CD8-positive, alpha-beta memory T cell (primary cell): ENCODE measurements at regions not wholly inside any gene's neighbourhood (a gene's known extent, or its start where the extent isn't known, plus 50 kb on each side); places are given as distances from the start of the nearest gene placed in this dataset.
A peak's percentile ranks its signal among the peaks of the same experiment; 100 is the strongest.
"Not testable (repeated sequence)": the region's sequence is repeated elsewhere in the genome, so short reads cannot be mapped to it uniquely, and the experiment has no call there.

ENCODE experiments used
- CTCF ChIA-PET: fragments of 350-600 bp; sonication (Branson Sonifier 250); formaldehyde crosslinking; loops from one replicate; lab custom pipeline; 2021; ENCODE audit warnings: antibody characterized with exemption; lab: Charles Lee
- POLR2A ChIA-PET: fragments of 350-600 bp; sonication (Branson Sonifier 250); formaldehyde crosslinking; loops from one replicate; lab custom pipeline; 2021; ENCODE audit warnings: antibody characterized with exemption; lab: Charles Lee
- DNase-seq, 5 donors: peaks; one replicate each; pipeline versions ENCODE4 v3.0.0 to v3.0.0-alpha.2; 2020 to 2022; ENCODE audit warnings: mixed read lengths in 1 of 5
- H3K27ac ChIP-seq: one replicate; pipeline ENCODE4 v1.7.0; 2013; ENCODE audit warnings: low read depth, mild to moderate bottlenecking, low read length, moderate library complexity
- H3K27me3 ChIP-seq: 2 replicates; pipeline ENCODE4 v1.7.0; 2013; ENCODE audit warnings: low read length, mild to moderate bottlenecking; ENCODE audit not compliant: insufficient read depth, poor library complexity, severe bottlenecking
- H3K36me3 ChIP-seq: 2 replicates; pipeline ENCODE4 v1.7.0; 2013; ENCODE audit warnings: mild to moderate bottlenecking, low read length, moderate library complexity; ENCODE audit not compliant: insufficient read depth
- H3K4me1 ChIP-seq: 2 replicates; pipeline ENCODE4 v1.7.0; 2013; ENCODE audit warnings: mild to moderate bottlenecking, low read length, moderate library complexity; ENCODE audit not compliant: insufficient read depth
- H3K4me3 ChIP-seq: 2 replicates; pipeline ENCODE4 v1.7.0; 2013; ENCODE audit warnings: mild to moderate bottlenecking, low read length
- H3K9me3 ChIP-seq: 2 replicates; pipeline ENCODE4 v1.7.0; 2013; ENCODE audit warnings: mild to moderate bottlenecking, low read length
- H3K27ac Mint-ChIP-seq, 8 donors: one replicate each; pipeline ENCODE4 v1.8.0; 2020 to 2021; ENCODE audit warnings: mixed read lengths in 8 of 8, mild to moderate bottlenecking in 6 of 8, inconsistent platforms in 3 of 8, moderate library complexity in 3 of 8
- H3K27me3 Mint-ChIP-seq, 2 donors: one replicate each; pipeline ENCODE4 v1.8.0; 2020 to 2021; ENCODE audit warnings: mixed read lengths in 2 of 2, mild to moderate bottlenecking in 1 of 2, moderate library complexity in 1 of 2
- H3K36me3 Mint-ChIP-seq, 3 donors: one replicate each; pipeline ENCODE4 v1.8.0; 2020 to 2021; ENCODE audit warnings: mixed read lengths in 3 of 3, inconsistent platforms in 1 of 3, mild to moderate bottlenecking in 1 of 3
- H3K4me1 Mint-ChIP-seq, 3 donors: one replicate each; pipeline ENCODE4 v1.8.0; 2020 to 2021; ENCODE audit warnings: mixed read lengths in 3 of 3, inconsistent platforms in 1 of 3, mild to moderate bottlenecking in 1 of 3
- H3K4me3 Mint-ChIP-seq, 7 donors: one replicate each; pipeline ENCODE4 v1.8.0; 2020 to 2021; ENCODE audit warnings: mixed read lengths in 7 of 7, mild to moderate bottlenecking in 6 of 7, moderate library complexity in 4 of 7, inconsistent platforms in 2 of 7
- H3K9me3 Mint-ChIP-seq, 5 donors: one replicate each; pipeline ENCODE4 v1.8.0; 2020 to 2022; ENCODE audit warnings: mixed read lengths in 5 of 5, mild to moderate bottlenecking in 3 of 5, moderate library complexity in 2 of 5, inconsistent platforms in 1 of 5

- no peaks in the 10 kb centered on the region for H3K9me3 ChIP-seq
- ChIA-PET POLR2A (no interaction called here), CTCF (no interaction called here)
- H3K4me1 ChIP-seq: no peaks in the 10 kb centered on the region
- Mint-ChIP-seq H3K27me3 (peaks cover 2 to 3% of the 10 kb centered on the region in 2 donors), H3K36me3 (peaks cover 0 to 10% (median 0%) of the 10 kb centered on the region in 3 donors), H3K4me3 (no peak overlapping the region), H3K27ac (no peak overlapping the region), H3K4me1 (peaks cover 5 to 9% (median 5%) of the 10 kb centered on the region in 3 donors), H3K9me3 (peaks cover 1 to 16% (median 10%) of the 10 kb centered on the region in 5 donors)
- H3K27ac ChIP-seq: no peak overlapping the region
- H3K36me3 ChIP-seq: no peaks in the 10 kb centered on the region
- no peaks in the 10 kb centered on the region for H3K27me3 ChIP-seq
- peak in 1 of 5 donors; percentile 26 for DNase-seq
- H3K4me3 ChIP-seq: no peak overlapping the region
Observed at GRCh38 chr14:104230946-104231345, 92.6 kb downstream of the KIF26A start.

GRCh38 chr14:104232070-104232484, 93.7 kb downstream of the KIF26A start:
- Mint-ChIP-seq H3K36me3 (peaks cover 0 to 11% (median 0%) of the 10 kb centered on the region in 3 donors), H3K27me3 (peaks cover 5 to 6% of the 10 kb centered on the region in 2 donors), H3K4me3 (no peak overlapping the region), H3K9me3 (peaks cover 3 to 22% (median 10%) of the 10 kb centered on the region in 5 donors), H3K4me1 (peaks cover 4 to 5% (median 5%) of the 10 kb centered on the region in 3 donors), H3K27ac (no peak overlapping the region)
- DNase-seq: no peak
- no peaks in the 10 kb centered on the region for H3K4me1 ChIP-seq
- no peak overlapping the region for H3K4me3 ChIP-seq
- ChIA-PET CTCF (no interaction called here), POLR2A (no interaction called here)
- H3K9me3 ChIP-seq: no peaks in the 10 kb centered on the region
- no peak overlapping the region for H3K27ac ChIP-seq
- H3K27me3 ChIP-seq: no peaks in the 10 kb centered on the region
- H3K36me3 ChIP-seq: no peaks in the 10 kb centered on the region

DNA sequence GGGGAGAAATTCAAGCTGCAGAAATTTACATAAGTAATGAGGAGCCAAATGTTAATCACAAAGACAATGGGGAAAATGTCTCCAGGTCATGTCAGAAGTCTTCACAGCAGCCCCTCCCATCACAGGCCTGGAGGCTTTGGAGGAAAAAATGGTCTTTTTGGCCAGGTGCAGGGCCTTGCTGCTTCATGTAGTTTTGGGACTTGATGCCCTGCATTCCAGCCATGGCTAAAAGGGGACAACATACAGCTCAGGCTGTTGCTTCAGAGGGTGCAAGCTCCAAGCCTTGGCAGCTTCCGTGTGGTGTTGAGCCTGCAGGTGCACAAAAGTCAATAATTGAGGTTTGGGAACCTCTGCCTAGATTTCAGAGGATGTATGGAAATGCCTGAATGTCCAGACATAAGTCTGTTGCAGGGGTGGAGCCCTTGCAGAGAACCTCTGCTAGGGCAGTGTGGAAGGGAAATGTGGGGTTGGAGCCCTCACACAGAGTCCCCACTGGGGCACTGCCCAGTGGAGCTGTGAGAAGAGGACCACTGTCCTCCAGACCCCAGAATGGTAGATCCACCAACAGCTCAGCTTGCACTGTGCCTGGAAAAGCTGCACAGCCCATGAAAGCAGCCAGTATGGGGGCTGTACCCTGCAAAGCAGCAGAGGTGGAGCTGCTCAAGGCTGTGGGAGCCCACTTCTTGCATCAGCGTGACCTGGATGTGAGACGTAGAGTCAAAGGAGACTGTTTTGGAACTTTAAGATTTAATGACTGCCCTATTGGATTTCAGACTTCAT, 95.8 kb downstream of the KIF26A start:
- Mint-ChIP-seq H3K9me3 (peaks cover 10 to 29% (median 16%) of the 10 kb centered on the region in 5 donors), H3K27me3 (peaks cover 10 to 22% of the 10 kb centered on the region in 2 donors)
- H3K4me1 ChIP-seq, H3K36me3 ChIP-seq, H3K36me3 Mint-ChIP-seq, H3K4me3 Mint-ChIP-seq, CTCF ChIA-PET, H3K9me3 ChIP-seq, DNase-seq, H3K27ac Mint-ChIP-seq, H3K4me3 ChIP-seq, H3K4me1 Mint-ChIP-seq, POLR2A ChIA-PET, H3K27me3 ChIP-seq, H3K27ac ChIP-seq: not testable (repeated sequence)

DNA sequence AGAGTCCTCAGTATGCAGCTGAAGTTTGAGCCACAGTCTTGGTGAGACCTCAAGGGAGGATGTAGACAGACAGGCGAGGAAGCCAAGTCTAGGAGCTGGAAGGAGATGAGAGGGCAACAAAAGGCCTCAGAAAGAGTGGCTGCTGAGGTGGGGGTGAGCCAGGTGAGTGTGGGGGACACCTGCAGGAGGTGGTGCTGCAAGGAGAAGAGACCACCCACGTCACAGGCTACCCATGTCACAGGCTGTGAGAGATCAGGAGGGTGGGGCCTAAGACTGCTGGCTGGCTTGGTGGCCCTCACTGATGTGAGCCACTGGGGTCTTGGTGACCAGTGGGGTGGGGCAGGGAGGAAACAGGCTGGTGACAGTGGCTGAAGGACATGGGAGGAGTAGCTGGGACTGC, 97.3 kb downstream of the KIF26A start:
- Histone ChIP-seq H3K27ac (no peak overlapping the region), H3K9me3 (no peaks in the 10 kb centered on the region), H3K36me3 (no peaks in the 10 kb centered on the region), H3K4me3 (no peak overlapping the region), H3K4me1 (no peaks in the 10 kb centered on the region), H3K27me3 (no peaks in the 10 kb centered on the region)
- Mint-ChIP-seq H3K27me3 (peaks cover 12 to 33% of the 10 kb centered on the region in 2 donors), H3K4me1 (no peaks in the 10 kb centered on the region), H3K4me3 (no peak overlapping the region), H3K9me3 (peaks cover 10 to 29% (median 16%) of the 10 kb centered on the region in 5 donors), H3K27ac (no peak overlapping the region), H3K36me3 (peaks cover 0 to 7% (median 0%) of the 10 kb centered on the region in 3 donors)
- DNase-seq: no peak
- ChIA-PET CTCF (no interaction called here), POLR2A (no interaction called here)

- Histone ChIP-seq H3K27me3 (no peaks in the 10 kb centered on the region), H3K4me3 (no peak overlapping the region), H3K27ac (no peak overlapping the region), H3K9me3 (no peaks in the 10 kb centered on the region), H3K36me3 (no peaks in the 10 kb centered on the region), H3K4me1 (no peaks in the 10 kb centered on the region)
- ChIA-PET CTCF (no interaction called here), POLR2A (no interaction called here)
- peaks cover 12 to 38% of the 10 kb centered on the region in 2 donors for H3K27me3 Mint-ChIP-seq
- H3K36me3 Mint-ChIP-seq: peaks cover 0 to 7% (median 0%) of the 10 kb centered on the region in 3 donors
- H3K9me3 Mint-ChIP-seq: peaks cover 10 to 29% (median 16%) of the 10 kb centered on the region in 5 donors
- DNase-seq: peak in 1 of 5 donors; percentile 36
- H3K27ac Mint-ChIP-seq: no peak overlapping the region
- H3K4me1 Mint-ChIP-seq: no peaks in the 10 kb centered on the region
- no peak overlapping the region for H3K4me3 Mint-ChIP-seq
Observed at GRCh38 chr14:104237651-104238423, 99.5 kb downstream of the KIF26A start.

DNA sequence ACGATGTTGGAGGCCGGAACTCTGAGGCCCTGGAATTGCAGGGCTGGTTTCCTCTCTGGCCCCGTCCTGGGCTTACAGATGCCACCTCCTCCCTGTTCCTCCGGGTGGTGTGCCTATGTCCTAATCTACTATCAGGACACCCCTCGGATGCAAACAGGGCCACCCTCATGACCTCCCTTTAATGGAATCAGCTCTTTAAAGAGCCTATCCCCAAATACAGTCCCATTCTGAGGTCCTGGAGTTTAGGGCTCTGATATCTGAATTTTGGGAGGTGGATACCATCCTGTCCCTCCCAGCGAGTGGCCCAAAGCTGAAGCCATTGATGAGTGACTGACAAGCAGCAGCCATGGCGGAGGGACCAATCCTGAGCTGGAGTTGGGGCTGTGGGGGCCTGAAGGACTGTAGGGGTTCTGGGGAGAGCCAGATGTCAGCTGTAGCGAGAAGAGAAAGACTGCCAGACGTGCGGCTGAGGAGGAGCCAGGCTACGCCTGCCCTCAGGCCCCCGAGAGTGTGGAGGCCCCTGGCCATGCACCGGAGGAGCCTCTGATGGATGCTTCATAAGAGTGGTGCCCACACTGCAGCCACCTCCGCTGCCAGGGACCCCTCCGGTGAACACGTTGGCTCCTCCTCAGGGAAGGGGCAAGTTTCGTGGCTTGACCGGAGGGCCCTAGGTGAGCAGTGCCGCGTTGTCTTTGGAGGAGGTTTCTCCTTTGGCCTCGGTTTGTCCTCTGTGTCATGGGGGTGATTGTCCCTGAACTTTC, 100.2 kb downstream of the KIF26A start:
- Histone ChIP-seq H3K36me3 (no peaks in the 10 kb centered on the region), H3K4me3 (no peak overlapping the region), H3K4me1 (no peaks in the 10 kb centered on the region), H3K27ac (no peak overlapping the region), H3K9me3 (no peaks in the 10 kb centered on the region), H3K27me3 (no peaks in the 10 kb centered on the region)
- H3K36me3 Mint-ChIP-seq: peaks cover 0 to 7% (median 0%) of the 10 kb centered on the region in 3 donors
- ChIA-PET POLR2A (no interaction called here), CTCF (no interaction called here)
- H3K4me1 Mint-ChIP-seq: no peaks in the 10 kb centered on the region
- H3K27me3 Mint-ChIP-seq: peaks cover 12 to 38% of the 10 kb centered on the region in 2 donors
- DNase-seq: peak in 1 of 5 donors; percentile 42
- H3K27ac Mint-ChIP-seq: no peak overlapping the region
- H3K4me3 Mint-ChIP-seq: no peak overlapping the region
- H3K9me3 Mint-ChIP-seq: peaks cover 10 to 26% (median 11%) of the 10 kb centered on the region in 5 donors

GRCh38 chr14:104239185-104239775, 100.9 kb downstream of the KIF26A start:
- Histone ChIP-seq H3K27ac (no peak overlapping the region), H3K4me1 (no peaks in the 10 kb centered on the region), H3K4me3 (no peak overlapping the region), H3K27me3 (no peaks in the 10 kb centered on the region), H3K36me3 (no peaks in the 10 kb centered on the region), H3K9me3 (no peaks in the 10 kb centered on the region)
- Mint-ChIP-seq H3K27ac (no peak overlapping the region), H3K36me3 (peaks cover 0 to 7% (median 0%) of the 10 kb centered on the region in 3 donors), H3K27me3 (peaks cover 12 to 38% of the 10 kb centered on the region in 2 donors), H3K4me1 (no peaks in the 10 kb centered on the region), H3K4me3 (no peak overlapping the region), H3K9me3 (peaks cover 7 to 21% (median 10%) of the 10 kb centered on the region in 5 donors)
- POLR2A ChIA-PET: no interaction called here
- CTCF ChIA-PET: no interaction called here
- peak in 1 of 5 donors; percentile 40 for DNase-seq
